ENCODE measurements at regions not wholly inside any gene's neighbourhood (a gene's known extent, or its start where the extent isn't known, plus 50 kb on each side); places are given as distances from the start of the nearest gene placed in this dataset.

DNA sequence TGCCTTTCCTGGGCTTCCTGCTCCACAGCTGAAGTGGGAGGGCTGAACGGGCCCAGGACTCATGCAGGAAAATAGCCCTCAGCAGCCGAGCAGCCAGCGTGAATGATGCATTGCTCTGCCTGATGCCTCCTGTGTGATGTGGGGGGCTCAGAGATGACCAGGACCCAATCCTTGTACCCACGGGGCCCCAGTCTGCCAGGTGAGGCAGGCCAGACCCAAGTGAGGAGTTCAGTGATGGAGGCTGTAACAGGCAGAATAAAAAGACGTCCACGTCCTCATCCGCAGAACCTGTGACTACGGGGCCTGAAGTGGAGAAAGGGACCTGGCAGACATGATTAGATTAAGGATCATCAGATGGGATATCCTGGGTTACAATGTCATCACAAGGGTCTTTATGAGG is 194.9 kb upstream of the HDAC4 start:
- TF ChIP-seq, protein P1, sequence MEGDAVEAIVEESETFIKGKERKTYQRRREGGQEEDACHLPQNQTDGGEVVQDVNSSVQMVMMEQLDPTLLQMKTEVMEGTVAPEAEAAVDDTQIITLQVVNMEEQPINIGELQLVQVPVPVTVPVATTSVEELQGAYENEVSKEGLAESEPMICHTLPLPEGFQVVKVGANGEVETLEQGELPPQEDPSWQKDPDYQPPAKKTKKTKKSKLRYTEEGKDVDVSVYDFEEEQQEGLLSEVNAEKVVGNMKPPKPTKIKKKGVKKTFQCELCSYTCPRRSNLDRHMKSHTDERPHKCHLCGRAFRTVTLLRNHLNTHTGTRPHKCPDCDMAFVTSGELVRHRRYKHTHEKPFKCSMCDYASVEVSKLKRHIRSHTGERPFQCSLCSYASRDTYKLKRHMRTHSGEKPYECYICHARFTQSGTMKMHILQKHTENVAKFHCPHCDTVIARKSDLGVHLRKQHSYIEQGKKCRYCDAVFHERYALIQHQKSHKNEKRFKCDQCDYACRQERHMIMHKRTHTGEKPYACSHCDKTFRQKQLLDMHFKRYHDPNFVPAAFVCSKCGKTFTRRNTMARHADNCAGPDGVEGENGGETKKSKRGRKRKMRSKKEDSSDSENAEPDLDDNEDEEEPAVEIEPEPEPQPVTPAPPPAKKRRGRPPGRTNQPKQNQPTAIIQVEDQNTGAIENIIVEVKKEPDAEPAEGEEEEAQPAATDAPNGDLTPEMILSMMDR (IDR thresholded peaks at IDR 0.05), result no peak
- no peak for TF ChIP-seq EP300 (IDR thresholded peaks at IDR 0.05)
- no peak for TF ChIP-seq POLR2A (IDR thresholded peaks at IDR 0.05)

Data from tibial nerve (tissue), 4 donors.